ENCODE measurements at regions not wholly inside any gene's neighbourhood (a gene's known extent, or its start where the extent isn't known, plus 50 kb on each side); places are given as distances from the start of the nearest gene placed in this dataset.

GRCh38 chr6:71430018-71430417 is 141.4 kb downstream of the OGFRL1 start:
- no peak for DNase-seq (ENCODE audit: low spot score)

- DNase-seq (ENCODE audit: low spot score): no peak
These were observed 144.8 kb downstream of the OGFRL1 start for GRCh38 chr6:71433441-71433840.

- peak; percentile 66 for DNase-seq (ENCODE audit: low spot score)
These were observed 155.6 kb downstream of the OGFRL1 start for GRCh38 chr6:71444222-71444621.

GRCh38 chr6:71446057-71446456 is 157.4 kb downstream of the OGFRL1 start:
- no peak for DNase-seq (ENCODE audit: low spot score)

- DNase-seq (ENCODE audit: low spot score): no peak
These were observed 157.9 kb downstream of the OGFRL1 start for GRCh38 chr6:71446470-71446869.

GRCh38 chr6:71452697-71453370 is 164.2 kb downstream of the OGFRL1 start:
- DNase-seq (ENCODE audit: low spot score): no peak

- no peak for DNase-seq (ENCODE audit: low spot score)
These were observed 164.7 kb downstream of the OGFRL1 start for GRCh38 chr6:71453371-71453706.

GRCh38 chr6:71454056-71454455 is 165.4 kb downstream of the OGFRL1 start:
- peak; percentile 75 for DNase-seq (ENCODE audit: low spot score)

- DNase-seq (ENCODE audit: low spot score): peak; percentile 22
These were observed 169.3 kb downstream of the OGFRL1 start for GRCh38 chr6:71457929-71458328.

GRCh38 chr6:71459162-71459561 is 170.6 kb downstream of the OGFRL1 start:
- DNase-seq (ENCODE audit: low spot score): no peak

GRCh38 chr6:71460933-71461332 is 172.3 kb downstream of the OGFRL1 start:
- DNase-seq (ENCODE audit: low spot score): peak; percentile 92

GRCh38 chr6:71463061-71463460 is 174.4 kb downstream of the OGFRL1 start:
- DNase-seq (ENCODE audit: low spot score): no peak

GRCh38 chr6:71465096-71465495 is 176.5 kb downstream of the OGFRL1 start:
- DNase-seq (ENCODE audit: low spot score): no peak

- no peak for DNase-seq (ENCODE audit: low spot score)
These were observed 177.8 kb downstream of the OGFRL1 start for GRCh38 chr6:71466362-71466761.

- DNase-seq (ENCODE audit: low spot score): no peak
These were observed 179.4 kb downstream of the OGFRL1 start for GRCh38 chr6:71468038-71468437.

- DNase-seq (ENCODE audit: low spot score): peak; percentile 98
These were observed 180.5 kb downstream of the OGFRL1 start for GRCh38 chr6:71468841-71469700.

- DNase-seq (ENCODE audit: low spot score): no peak
These were observed 183.1 kb downstream of the OGFRL1 start for GRCh38 chr6:71471718-71472117.

GRCh38 chr6:71473926-71474325 is 185.3 kb downstream of the OGFRL1 start:
- peak; percentile 96 for DNase-seq (ENCODE audit: low spot score)

GRCh38 chr6:71474942-71475341 is 186.3 kb downstream of the OGFRL1 start:
- no peak for DNase-seq (ENCODE audit: low spot score)

- no peak for DNase-seq (ENCODE audit: low spot score)
These were observed 187.8 kb downstream of the OGFRL1 start for GRCh38 chr6:71476371-71476770.

GRCh38 chr6:71476872-71477271 is 188.3 kb downstream of the OGFRL1 start:
- no peak for DNase-seq (ENCODE audit: low spot score)

- DNase-seq (ENCODE audit: low spot score): peak; percentile 97
These were observed 190.4 kb downstream of the OGFRL1 start for GRCh38 chr6:71478834-71479541.

GRCh38 chr6:71480577-71480976 is 192.0 kb downstream of the OGFRL1 start:
- no peak for DNase-seq (ENCODE audit: low spot score)

All from kidney tubule cell (primary cell).